GM23248 (cell line): ENCODE measurements at regions not wholly inside any gene's neighbourhood (a gene's known extent, or its start where the extent isn't known, plus 50 kb on each side); places are given as distances from the start of the nearest gene placed in this dataset.

ENCODE experiments used
- EZH2 ChIP-seq: fragments of 200-600 bp; sonication (generic); IDR thresholded peaks from 2 replicates; pipeline ENCODE4 v1.6.1; 2018; ENCODE audit warnings: antibody characterized with exemption, mild to moderate bottlenecking; ENCODE audit not compliant: insufficient read depth, poor library complexity, severe bottlenecking
- EZH2phosphoT487 ChIP-seq: fragments of 200-600 bp; sonication (generic); IDR thresholded peaks from 2 replicates; pipeline ENCODE4 v1.6.1; 2018; ENCODE audit warnings: antibody characterized with exemption, moderate library complexity, mild to moderate bottlenecking, low read depth; ENCODE audit not compliant: insufficient read depth

GRCh38 chr3:34635352-34635850, 837.0 kb downstream of the PDCD6IP start:
- TF ChIP-seq EZH2 (no peak), EZH2phosphoT487 (no peak)
